H1 (cell line): ENCODE measurements at regions not wholly inside any gene's neighbourhood (a gene's known extent, or its start where the extent isn't known, plus 50 kb on each side); places are given as distances from the start of the nearest gene placed in this dataset.

Experiments used
- HDAC2 ChIP-seq, 2 experiments: fragments of 300-600 bp in 1 of 2; sonication (generic) in 1 of 2; IDR thresholded peaks; 2 replicates each; pipeline ENCODE4 v1.6.1; 2011 to 2012; ENCODE audit warnings: low read depth in 2 of 2, low read length in 2 of 2, mild to moderate bottlenecking in 2 of 2, moderate library complexity in 2 of 2, borderline replicate concordance in 1 of 2, inconsistent platforms in 1 of 2
- TEAD4 ChIP-seq: IDR thresholded peaks from 2 replicates; pipeline ENCODE4 v1.6.1; 2012; ENCODE audit warnings: low read depth, low read length, inconsistent platforms, mixed read lengths

DNA sequence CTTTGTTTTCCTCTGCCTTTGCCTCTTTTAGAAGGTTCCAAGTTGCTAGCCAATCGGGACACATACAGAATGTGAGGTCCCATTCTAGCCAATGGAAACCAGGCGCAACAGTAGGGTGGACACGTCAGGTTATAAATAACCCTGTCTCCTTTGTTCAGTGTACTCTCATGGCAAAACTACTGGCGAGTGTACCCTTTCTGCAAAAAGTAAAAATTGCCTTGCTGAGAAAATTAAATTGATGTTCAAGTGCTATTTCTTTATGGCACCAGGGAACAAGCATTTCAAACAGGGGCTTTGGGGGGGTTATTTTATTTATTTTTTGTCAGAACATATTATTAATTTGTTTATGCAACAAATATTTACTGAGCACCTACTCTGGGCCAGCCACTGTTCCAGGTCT is 123.6 kb upstream of the SRSF6 start:
- TF ChIP-seq HDAC2 (IDR thresholded peaks at IDR 0.05; ENCODE audit: borderline replicate concordance in 1 of 2, low read depth in 2 of 2, low read length in 2 of 2) (no peak), TEAD4 (no peak)
